ENCODE measurements at regions not wholly inside any gene's neighbourhood (a gene's known extent, or its start where the extent isn't known, plus 50 kb on each side); places are given as distances from the start of the nearest gene placed in this dataset.

- TF ChIP-seq PRDM15 (CRISPR knock-in tag; IDR thresholded peaks at IDR 0.05) (no peak), JUN (CRISPR knock-in tag; IDR thresholded peaks at IDR 0.05) (no peak), ATF6 (CRISPR knock-in tag; IDR thresholded peaks at IDR 0.05) (no peak), MAX (CRISPR knock-in tag; IDR thresholded peaks at IDR 0.05) (no peak), CTCF (IDR thresholded peaks at IDR 0.05) (no peak), ZNF121 (CRISPR knock-in tag; IDR thresholded peaks at IDR 0.05) (no peak), USF1 (CRISPR knock-in tag; IDR thresholded peaks at IDR 0.05) (no peak), ETV6 (CRISPR knock-in tag; IDR thresholded peaks at IDR 0.05) (no peak), GRHL2 (CRISPR knock-in tag; IDR thresholded peaks at IDR 0.05; ENCODE audit: insufficient replicate concordance, severe bottlenecking) (no peak), ATF3 (CRISPR knock-in tag; conservative IDR thresholded peaks at IDR 0.05) (no peak), MXD4 (CRISPR knock-in tag; IDR thresholded peaks at IDR 0.05; ENCODE audit: borderline replicate concordance) (no peak), KAT7 (CRISPR knock-in tag; IDR thresholded peaks at IDR 0.05; ENCODE audit: borderline replicate concordance) (no peak), ESRRA (CRISPR knock-in tag; IDR thresholded peaks at IDR 0.05; ENCODE audit: borderline replicate concordance) (no peak), ZNF671 (CRISPR knock-in tag; IDR thresholded peaks at IDR 0.05) (no peak)
These were observed 74.3 kb downstream of the VPREB1 start for GRCh38 chr22:22318723-22319465.
